Astrocyte (in vitro differentiated cells and primary cell): ENCODE measurements at regions not wholly inside any gene's neighbourhood (a gene's known extent, or its start where the extent isn't known, plus 50 kb on each side); places are given as distances from the start of the nearest gene placed in this dataset.
"Not testable (repeated sequence)": the region's sequence is repeated elsewhere in the genome, so short reads cannot be mapped to it uniquely, and the experiment has no call there.

Experiments
- DNase-seq: peaks from one replicate; pipeline ENCODE4 v3.0.0-alpha.2; 2010; ENCODE audit warnings: low read depth
- FAIRE-seq: peaks from 2 replicates; lab custom pipeline; 2011; peaks lifted over from hg19 to GRCh38; lab: Jason Lieb, UNC
- H2AFZ ChIP-seq: 2 replicates; pipeline ENCODE4 v1.6.0; 2012; ENCODE audit warnings: low read depth, low read length, inconsistent platforms
- H3K27ac ChIP-seq: 2 replicates; pipeline ENCODE4 v1.5.1; 2011; ENCODE audit warnings: low read depth, low read length, inconsistent platforms
- H3K27me3 ChIP-seq: 2 replicates; pipeline ENCODE4 v1.6.0; 2011; ENCODE audit warnings: low read length, inconsistent platforms; ENCODE audit not compliant: insufficient read depth
- H3K36me3 ChIP-seq: 2 replicates; pipeline ENCODE4 v1.5.1; 2011; ENCODE audit warnings: low read length, inconsistent platforms; ENCODE audit not compliant: insufficient read depth
- H3K4me1 ChIP-seq: 2 replicates; pipeline ENCODE4 v1.5.1; 2011; ENCODE audit warnings: low read length, inconsistent platforms; ENCODE audit not compliant: insufficient read depth
- H3K4me2 ChIP-seq: 2 replicates; pipeline ENCODE4 v1.6.0; 2012; ENCODE audit warnings: low read length, inconsistent platforms
- H3K4me3 ChIP-seq: 2 replicates; pipeline ENCODE4 v1.5.1; 2011; ENCODE audit warnings: low read depth, mild to moderate bottlenecking, low read length, inconsistent platforms; ENCODE audit not compliant: insufficient read depth
- H3K79me2 ChIP-seq: 2 replicates; pipeline ENCODE4 v1.6.0; 2012; ENCODE audit warnings: mild to moderate bottlenecking, low read length, inconsistent platforms; ENCODE audit not compliant: insufficient read depth
- H3K9ac ChIP-seq: 2 replicates; pipeline ENCODE4 v1.6.0; 2012; ENCODE audit warnings: mild to moderate bottlenecking, low read length, inconsistent platforms
- H3K9me3 ChIP-seq: 2 replicates; pipeline ENCODE4 v1.5.1; 2012; ENCODE audit warnings: low read depth, mild to moderate bottlenecking, low read length, inconsistent platforms; ENCODE audit not compliant: insufficient read depth
- H4K20me1 ChIP-seq: 2 replicates; pipeline ENCODE4 v1.6.0; 2012; ENCODE audit warnings: low read length, inconsistent platforms; ENCODE audit not compliant: insufficient read depth
- H3K27ac Mint-ChIP-seq: one replicate; pipeline ENCODE4 v1.8.0; 2021; ENCODE audit warnings: mild to moderate bottlenecking, mixed read lengths; ENCODE audit not compliant: unreplicated experiment
- H3K27me3 Mint-ChIP-seq: one replicate; pipeline ENCODE4 v1.8.0; 2021; ENCODE audit warnings: low read depth, mixed read lengths; ENCODE audit not compliant: unreplicated experiment
- H3K36me3 Mint-ChIP-seq: one replicate; pipeline ENCODE4 v1.8.0; 2021; ENCODE audit warnings: low read depth, mixed read lengths; ENCODE audit not compliant: unreplicated experiment
- H3K4me1 Mint-ChIP-seq: one replicate; pipeline ENCODE4 v1.8.0; 2021; ENCODE audit warnings: low read depth, mixed read lengths; ENCODE audit not compliant: unreplicated experiment
- H3K4me3 Mint-ChIP-seq: one replicate; pipeline ENCODE4 v1.8.0; 2021; ENCODE audit warnings: mild to moderate bottlenecking, moderate library complexity, mixed read lengths; ENCODE audit not compliant: unreplicated experiment
- H3K9me3 Mint-ChIP-seq: one replicate; pipeline ENCODE4 v1.8.0; 2021; ENCODE audit warnings: mild to moderate bottlenecking, mixed read lengths; ENCODE audit not compliant: unreplicated experiment
- CTCF ChIP-seq: IDR thresholded peaks from 2 replicates; pipeline ENCODE4 v1.5.1; 2011; ENCODE audit warnings: low read depth, mild to moderate bottlenecking, inconsistent platforms, low read length, moderate library complexity; ENCODE audit not compliant: insufficient read depth
- EZH2 ChIP-seq: IDR thresholded peaks from 2 replicates; pipeline ENCODE4 v1.6.1; 2012; ENCODE audit warnings: mild to moderate bottlenecking, low read length, inconsistent platforms; ENCODE audit not compliant: insufficient read depth

- no peaks in the 10 kb centered on the region for H3K36me3 ChIP-seq
- H3K27me3 ChIP-seq: peaks cover 5% of the 10 kb centered on the region
- no peak overlapping the region for H2AFZ ChIP-seq
- H3K9me3 Mint-ChIP-seq: peaks cover 12% of the 10 kb centered on the region
- H3K4me2 ChIP-seq: no peak overlapping the region
- H3K4me3 Mint-ChIP-seq: no peak overlapping the region
- H3K4me1 Mint-ChIP-seq: no peaks in the 10 kb centered on the region
- no peaks in the 10 kb centered on the region for H3K4me1 ChIP-seq
- peaks cover 10% of the 10 kb centered on the region for H3K27me3 Mint-ChIP-seq
- no peak overlapping the region for H3K4me3 ChIP-seq
- no peak overlapping the region for H3K27ac Mint-ChIP-seq
- H3K27ac ChIP-seq: no peak overlapping the region
- no peak overlapping the region for H3K9ac ChIP-seq
- DNase-seq: no peak
- FAIRE-seq: no peak
- H3K36me3 Mint-ChIP-seq: no peaks in the 10 kb centered on the region
- no peak for TF ChIP-seq CTCF
- no peak for TF ChIP-seq EZH2
- H4K20me1 ChIP-seq: no peaks in the 10 kb centered on the region
- no peaks in the 10 kb centered on the region for H3K9me3 ChIP-seq
- H3K79me2 ChIP-seq: no peaks in the 10 kb centered on the region
Measured at GRCh38 chr1:227487606-227488005, 75.8 kb upstream of the ZNF678 start.

- Mint-ChIP-seq H3K4me3 (no peak overlapping the region), H3K9me3 (peaks cover 12% of the 10 kb centered on the region), H3K4me1 (no peaks in the 10 kb centered on the region), H3K36me3 (no peaks in the 10 kb centered on the region), H3K27ac (no peak overlapping the region), H3K27me3 (peaks cover 4% of the 10 kb centered on the region)
- Histone ChIP-seq H3K9ac (no peak overlapping the region), H3K36me3 (no peaks in the 10 kb centered on the region), H3K4me2 (no peak overlapping the region), H4K20me1 (no peaks in the 10 kb centered on the region), H3K9me3 (no peaks in the 10 kb centered on the region), H3K4me3 (no peak overlapping the region), H3K27me3 (peaks cover 5% of the 10 kb centered on the region), H3K79me2 (no peaks in the 10 kb centered on the region), H3K27ac (no peak overlapping the region), H2AFZ (no peak overlapping the region), H3K4me1 (no peaks in the 10 kb centered on the region)
- no peak for FAIRE-seq
- no peak for TF ChIP-seq CTCF
- no peak for TF ChIP-seq EZH2
- no peak for DNase-seq
Measured at GRCh38 chr1:227486559-227486958, 76.8 kb upstream of the ZNF678 start.

- no peaks in the 10 kb centered on the region for H4K20me1 ChIP-seq
- H3K4me1 Mint-ChIP-seq: no peaks in the 10 kb centered on the region
- no peak for FAIRE-seq
- H3K36me3 Mint-ChIP-seq: peaks cover 3% of the 10 kb centered on the region
- peaks cover 9% of the 10 kb centered on the region for H3K9me3 Mint-ChIP-seq
- H3K4me1 ChIP-seq: no peaks in the 10 kb centered on the region
- no peaks in the 10 kb centered on the region for H3K9me3 ChIP-seq
- no peaks in the 10 kb centered on the region for H3K79me2 ChIP-seq
- no peak overlapping the region for H3K27ac ChIP-seq
- H3K27me3 ChIP-seq: peaks cover 8% of the 10 kb centered on the region
- TF ChIP-seq CTCF: no peak
- no peak for DNase-seq
- H3K4me3 ChIP-seq: no peak overlapping the region
- H3K36me3 ChIP-seq: no peaks in the 10 kb centered on the region
- no peak overlapping the region for H3K4me3 Mint-ChIP-seq
- no peak overlapping the region for H3K27ac Mint-ChIP-seq
- peaks cover 38% of the 10 kb centered on the region for H3K27me3 Mint-ChIP-seq
- H2AFZ ChIP-seq: no peak overlapping the region
- H3K9ac ChIP-seq: no peak overlapping the region
- H3K4me2 ChIP-seq: no peak overlapping the region
Measured at GRCh38 chr1:227482023-227482299, 81.4 kb upstream of the ZNF678 start.

- H3K9me3 Mint-ChIP-seq, FAIRE-seq, DNase-seq, H3K4me3 ChIP-seq, H3K4me1 Mint-ChIP-seq, H3K79me2 ChIP-seq, H3K4me1 ChIP-seq, H3K9ac ChIP-seq, H3K27me3 ChIP-seq, H4K20me1 ChIP-seq, H3K27ac ChIP-seq, H3K27ac Mint-ChIP-seq, H3K4me3 Mint-ChIP-seq, H2AFZ ChIP-seq, H3K9me3 ChIP-seq, H3K4me2 ChIP-seq, H3K36me3 Mint-ChIP-seq, H3K36me3 ChIP-seq: not testable (repeated sequence)
- H3K27me3 Mint-ChIP-seq: peaks cover 32% of the 10 kb centered on the region
Measured at GRCh38 chr1:227474072-227474471, 89.3 kb upstream of the ZNF678 start.
